Neural cell (in vitro differentiated cells): ENCODE measurements at regions not wholly inside any gene's neighbourhood (a gene's known extent, or its start where the extent isn't known, plus 50 kb on each side); places are given as distances from the start of the nearest gene placed in this dataset.

Source experiments
- H2AFZ ChIP-seq: fragments of 200-600, 300-800 bp; sonication (generic), shearing (Covaris generic); 2 replicates; pipeline ENCODE4 v1.6.0; 2014; ENCODE audit warnings: low read depth, mild to moderate bottlenecking, antibody characterized with exemption, low read length, moderate library complexity
- H3F3A ChIP-seq: fragments of 200-600 bp; shearing (Covaris generic); 2 replicates; pipeline ENCODE4 v1.6.1; 2016; ENCODE audit warnings: mild to moderate bottlenecking, moderate library complexity, mixed read lengths, antibody characterized with exemption, low read length; ENCODE audit not compliant: insufficient read depth, poor library complexity, severe bottlenecking
- H3K27ac ChIP-seq: fragments of 200-600, 300-800 bp; sonication (generic), shearing (Covaris generic); 2 replicates; pipeline ENCODE4 v1.5.1; 2014; ENCODE audit warnings: mild to moderate bottlenecking, low read length, moderate library complexity
- H3K27me3 ChIP-seq: fragments of 300-800, 200-600 bp; sonication (generic), shearing (Covaris generic); 2 replicates; pipeline ENCODE4 v1.6.0; 2014; ENCODE audit warnings: mild to moderate bottlenecking, low read depth, low read length, moderate library complexity; ENCODE audit not compliant: insufficient read depth
- H3K36me3 ChIP-seq: fragments of 300-800, 200-600 bp; sonication (generic), shearing (Covaris generic); 2 replicates; pipeline ENCODE4 v1.5.1; 2014; ENCODE audit warnings: mild to moderate bottlenecking, antibody characterized with exemption, low read length, moderate library complexity; ENCODE audit not compliant: insufficient read depth
- H3K4me2 ChIP-seq: fragments of 300-800, 200-600 bp; sonication (generic), shearing (Covaris generic); 2 replicates; pipeline ENCODE4 v1.6.0; 2014; ENCODE audit warnings: mild to moderate bottlenecking, low read length
- H3K4me3 ChIP-seq: fragments of 300-800, 200-600 bp; sonication (generic), shearing (Covaris generic); 2 replicates; pipeline ENCODE4 v1.5.1; 2014; ENCODE audit warnings: mild to moderate bottlenecking, low read length, moderate library complexity
- H3K79me2 ChIP-seq: fragments of 200-600 bp; shearing (Covaris generic); replicated peaks from 2 replicates; pipeline ENCODE4 v1.6.0; 2014; ENCODE audit warnings: mild to moderate bottlenecking, low read length, moderate library complexity; ENCODE audit not compliant: insufficient read depth
- H3K9ac ChIP-seq: fragments of 300-800, 200-600 bp; sonication (generic), shearing (Covaris generic); 2 replicates; pipeline ENCODE4 v1.6.1; 2016; ENCODE audit warnings: mild to moderate bottlenecking, low read length, mixed read lengths
- H3K9me2 ChIP-seq: fragments of 200-600 bp; shearing (Covaris generic); 2 replicates; pipeline ENCODE4 v1.6.1; 2016; ENCODE audit warnings: mild to moderate bottlenecking, low read length, mixed read lengths; ENCODE audit not compliant: insufficient read depth
- H3K9me3 ChIP-seq: fragments of 200-600, 300-800 bp; sonication (generic), shearing (Covaris generic); 2 replicates; pipeline ENCODE4 v1.6.1; 2016; ENCODE audit warnings: mild to moderate bottlenecking, mixed run types, low read length, moderate library complexity, mixed read lengths
- H4K20me1 ChIP-seq: fragments of 200-600 bp; shearing (Covaris generic); 2 replicates; pipeline ENCODE4 v1.6.1; 2016; ENCODE audit warnings: mild to moderate bottlenecking, mixed run types; ENCODE audit not compliant: insufficient read depth
- CTCF ChIP-seq: fragments of 450-650 bp; IDR thresholded peaks from 2 replicates; pipeline ENCODE4 v1.5.1; 2014; ENCODE audit warnings: antibody characterized with exemption, mild to moderate bottlenecking, moderate library complexity; ENCODE audit not compliant: poor library complexity, severe bottlenecking
- EP300 ChIP-seq: fragments of 450-650 bp; conservative IDR thresholded peaks from 2 replicates; pipeline ENCODE4 v1.6.1; 2014; ENCODE audit warnings: antibody characterized with exemption, mild to moderate bottlenecking, moderate library complexity; ENCODE audit not compliant: poor library complexity, severe bottlenecking
- EZH2 ChIP-seq: fragments of 200-600, 300-800 bp; shearing (Covaris generic), sonication (generic); IDR thresholded peaks from 2 replicates; pipeline ENCODE4 v1.6.1; 2014; ENCODE audit warnings: antibody characterized with exemption, low read length, borderline replicate concordance, mild to moderate bottlenecking; ENCODE audit not compliant: insufficient read depth, poor library complexity, severe bottlenecking
- MXI1 ChIP-seq: fragments of 450-650 bp; conservative IDR thresholded peaks from 2 replicates; pipeline ENCODE4 v1.6.1; 2014; ENCODE audit warnings: antibody characterized with exemption, mild to moderate bottlenecking; ENCODE audit not compliant: poor library complexity, severe bottlenecking
- POLR2AphosphoS5 ChIP-seq: IDR thresholded peaks from 2 replicates; pipeline ENCODE4 v1.6.1; 2012
- RAD21 ChIP-seq: fragments of 450-650 bp; conservative IDR thresholded peaks from 2 replicates; pipeline ENCODE4 v1.6.1; 2014; ENCODE audit warnings: antibody characterized with exemption, mild to moderate bottlenecking, moderate library complexity
- REST ChIP-seq: IDR thresholded peaks from 2 replicates; pipeline ENCODE4 v1.6.1; 2012; ENCODE audit warnings: borderline replicate concordance
- SMC3 ChIP-seq: fragments of 450-650 bp; conservative IDR thresholded peaks from 2 replicates; pipeline ENCODE4 v1.6.1; 2014; ENCODE audit warnings: antibody characterized with exemption, mild to moderate bottlenecking, moderate library complexity; ENCODE audit not compliant: poor library complexity
- TAF1 ChIP-seq: IDR thresholded peaks from 2 replicates; pipeline ENCODE4 v1.6.1; 2012; ENCODE audit warnings: low read depth

GRCh38 chr18:39276764-39277163, 1711.2 kb upstream of the CELF4 start:
- Histone ChIP-seq H3K79me2 (no peaks in the 10 kb centered on the region), H3K4me2 (no peak overlapping the region), H2AFZ (no peak overlapping the region), H3F3A (no peaks in the 10 kb centered on the region), H3K9me2 (no peaks in the 10 kb centered on the region), H3K27ac (no peak overlapping the region), H4K20me1 (no peaks in the 10 kb centered on the region), H3K9me3 (no peaks in the 10 kb centered on the region), H3K9ac (no peak overlapping the region), H3K4me3 (no peak overlapping the region), H3K27me3 (no peaks in the 10 kb centered on the region), H3K36me3 (no peaks in the 10 kb centered on the region)
- TF ChIP-seq EZH2 (no peak), RAD21 (no peak), POLR2AphosphoS5 (no peak), TAF1 (no peak), CTCF (no peak), REST (no peak), SMC3 (no peak), MXI1 (no peak), EP300 (no peak)

GRCh38 chr18:39274535-39274934, 1708.9 kb upstream of the CELF4 start:
- no peak overlapping the region for H3K4me2 ChIP-seq
- H3K4me3 ChIP-seq, result no peak overlapping the region
- H3K27me3 ChIP-seq, result no peaks in the 10 kb centered on the region
- no peak overlapping the region for H3K9ac ChIP-seq
- no peaks in the 10 kb centered on the region for H3F3A ChIP-seq
- no peak overlapping the region for H2AFZ ChIP-seq
- TF ChIP-seq REST (no peak), EZH2 (no peak), RAD21 (no peak), TAF1 (no peak), SMC3 (no peak), POLR2AphosphoS5 (no peak), MXI1 (no peak), CTCF (no peak), EP300 (no peak)
- H3K79me2 ChIP-seq, result no peaks in the 10 kb centered on the region
- H3K9me2 ChIP-seq, result no peaks in the 10 kb centered on the region
- no peaks in the 10 kb centered on the region for H3K9me3 ChIP-seq
- H3K36me3 ChIP-seq, result no peaks in the 10 kb centered on the region
- no peaks in the 10 kb centered on the region for H4K20me1 ChIP-seq
- H3K27ac ChIP-seq, result no peak overlapping the region
